GM19328 (cell line): ENCODE measurements at regions not wholly inside any gene's neighbourhood (a gene's known extent, or its start where the extent isn't known, plus 50 kb on each side); places are given as distances from the start of the nearest gene placed in this dataset.

Experiments used
- ATAC-seq: cut with Tn5 transposase; IDR thresholded peaks from one replicate; pipeline ENCODE4 v1.9.1; 2021; ENCODE audit warnings: mild to moderate bottlenecking, moderate library complexity; ENCODE audit not compliant: unreplicated experiment

- no peak for ATAC-seq
These were observed 349.1 kb upstream of the DDX53 start for GRCh38 chrX:22650691-22651090.

GRCh38 chrX:22652596-22652995, 347.2 kb upstream of the DDX53 start:
- no peak for ATAC-seq

GRCh38 chrX:22660756-22661155, 339.0 kb upstream of the DDX53 start:
- no peak for ATAC-seq

- no peak for ATAC-seq
These were observed 337.0 kb upstream of the DDX53 start for GRCh38 chrX:22662776-22663175.

GRCh38 chrX:22664826-22665225, 334.9 kb upstream of the DDX53 start:
- ATAC-seq: no peak

GRCh38 chrX:22665818-22666217, 333.9 kb upstream of the DDX53 start:
- ATAC-seq: no peak

- no peak for ATAC-seq
These were observed 333.3 kb upstream of the DDX53 start for GRCh38 chrX:22666441-22666840.

- no peak for ATAC-seq
These were observed 324.8 kb upstream of the DDX53 start for GRCh38 chrX:22674932-22675331.

- ATAC-seq: no peak
These were observed 313.6 kb upstream of the DDX53 start for GRCh38 chrX:22686138-22686541.

GRCh38 chrX:22689290-22689689, 310.5 kb upstream of the DDX53 start:
- ATAC-seq: no peak

- ATAC-seq: no peak
These were observed 309.6 kb upstream of the DDX53 start for GRCh38 chrX:22690116-22690515.

GRCh38 chrX:22691966-22692565, 307.7 kb upstream of the DDX53 start:
- no peak for ATAC-seq

GRCh38 chrX:22698151-22698550, 301.6 kb upstream of the DDX53 start:
- ATAC-seq: no peak

- ATAC-seq: no peak
These were observed 300.1 kb upstream of the DDX53 start for GRCh38 chrX:22699581-22700091.

GRCh38 chrX:22712942-22713341, 286.8 kb upstream of the DDX53 start:
- no peak for ATAC-seq

- ATAC-seq: no peak
These were observed 269.2 kb upstream of the DDX53 start for GRCh38 chrX:22730542-22730941.

GRCh38 chrX:22737541-22737940, 262.2 kb upstream of the DDX53 start:
- ATAC-seq: no peak

GRCh38 chrX:22739276-22739675, 260.5 kb upstream of the DDX53 start:
- ATAC-seq: no peak

- ATAC-seq: no peak
These were observed 258.9 kb upstream of the DDX53 start for GRCh38 chrX:22740836-22741235.

GRCh38 chrX:22742174-22742573, 257.6 kb upstream of the DDX53 start:
- no peak for ATAC-seq

GRCh38 chrX:22746081-22746480, 253.7 kb upstream of the DDX53 start:
- no peak for ATAC-seq

GRCh38 chrX:22748093-22748999, 251.4 kb upstream of the DDX53 start:
- peak; percentile 93 for ATAC-seq
